Adrenal gland (tissue), 5 donors: ENCODE measurements at regions not wholly inside any gene's neighbourhood (a gene's known extent, or its start where the extent isn't known, plus 50 kb on each side); places are given as distances from the start of the nearest gene placed in this dataset.
"Not testable (repeated sequence)": the region's sequence is repeated elsewhere in the genome, so short reads cannot be mapped to it uniquely, and the experiment has no call there.

Experiments
- CTCF ChIP-seq, 6 experiments: fragments of 450-650 bp in 4 of 6; fragments of 200-600 bp in 2 of 6; sonication (generic) in 1 of 6; IDR thresholded peaks; 1 replicate in 5 of 6; 2 replicates in 1 of 6; pipeline versions ENCODE4 v1.5.1 to v1.8.0; 2016 to 2021; ENCODE audit warnings: antibody characterized with exemption in 6 of 6, mild to moderate bottlenecking in 2 of 6, moderate library complexity in 1 of 6
- POLR2A ChIP-seq, 2 donors: fragments of 450-650 bp; IDR thresholded peaks; one replicate each; pipeline ENCODE4 v1.6.1; 2017; ENCODE audit warnings: antibody characterized with exemption in 2 of 2, mild to moderate bottlenecking in 2 of 2, moderate library complexity in 1 of 2
- donor health status: DM: no; HTN: no; CAD: no.

- TF ChIP-seq CTCF, POLR2A (IDR thresholded peaks at IDR 0.05): not testable (repeated sequence)
These were observed 119.3 kb upstream of the MTLN start for GRCh38 chr2:110331625-110332024.
